Activated CD4-positive, alpha-beta T cell treated with anti-CD3 and anti-CD28 coated beads, Interleukin-2, amount 10 ng/mL, durations not matched to agents 24 days and 14 days (primary cell): ENCODE measurements at regions not wholly inside any gene's neighbourhood (a gene's known extent, or its start where the extent isn't known, plus 50 kb on each side); places are given as distances from the start of the nearest gene placed in this dataset.

Source experiments
- DNase-seq: peaks from one replicate; pipeline ENCODE4 v3.0.0; 2022
- H3K27ac Mint-ChIP-seq: one replicate; pipeline ENCODE4 v1.8.0; 2022; ENCODE audit warnings: mild to moderate bottlenecking, mixed read lengths
- H3K27me3 Mint-ChIP-seq: one replicate; pipeline ENCODE4 v1.8.0; 2022; ENCODE audit warnings: mixed read lengths
- H3K36me3 Mint-ChIP-seq: one replicate; pipeline ENCODE4 v1.8.0; 2022; ENCODE audit warnings: low read depth, mild to moderate bottlenecking, mixed read lengths
- H3K4me1 Mint-ChIP-seq: one replicate; pipeline ENCODE4 v1.8.0; 2021; ENCODE audit warnings: mixed read lengths
- H3K4me3 Mint-ChIP-seq: one replicate; pipeline ENCODE4 v1.8.0; 2022; ENCODE audit warnings: mild to moderate bottlenecking, moderate library complexity, mixed read lengths
- H3K9me3 Mint-ChIP-seq: one replicate; pipeline ENCODE4 v1.8.0; 2021; ENCODE audit warnings: mixed read lengths
- intact Hi-C: fragments of 100-400 bp; cut with micrococcal nuclease; formaldehyde crosslinking; loops from one replicate; pipeline ENCODE4 v1.15.1; 2023

GRCh38 chr5:125775896-125776295, 647.3 kb upstream of the GRAMD2B start:
- intact Hi-C loops, result no loop called here
- H3K4me1 Mint-ChIP-seq, result no peaks in the 10 kb centered on the region
- H3K9me3 Mint-ChIP-seq, result no peaks in the 10 kb centered on the region
- no peaks in the 10 kb centered on the region for H3K36me3 Mint-ChIP-seq
- no peak overlapping the region for H3K27ac Mint-ChIP-seq
- H3K4me3 Mint-ChIP-seq, result no peak overlapping the region
- no peak for DNase-seq
- no peaks in the 10 kb centered on the region for H3K27me3 Mint-ChIP-seq

- intact Hi-C loops, result no loop called here
- Mint-ChIP-seq H3K36me3 (no peaks in the 10 kb centered on the region), H3K9me3 (no peaks in the 10 kb centered on the region), H3K4me3 (no peak overlapping the region), H3K4me1 (no peaks in the 10 kb centered on the region), H3K27ac (no peak overlapping the region), H3K27me3 (no peaks in the 10 kb centered on the region)
- DNase-seq, result no peak
Measured at GRCh38 chr5:125776656-125777139, 646.5 kb upstream of the GRAMD2B start.

- Mint-ChIP-seq H3K36me3 (no peaks in the 10 kb centered on the region), H3K9me3 (no peaks in the 10 kb centered on the region), H3K4me1 (no peaks in the 10 kb centered on the region), H3K27ac (no peak overlapping the region), H3K4me3 (no peak overlapping the region), H3K27me3 (no peaks in the 10 kb centered on the region)
- no peak for DNase-seq
- intact Hi-C loops, result no loop called here
Measured at GRCh38 chr5:125778791-125779190, 644.4 kb upstream of the GRAMD2B start.

- Mint-ChIP-seq H3K27me3 (no peaks in the 10 kb centered on the region), H3K36me3 (no peaks in the 10 kb centered on the region), H3K4me3 (no peak overlapping the region), H3K9me3 (peaks cover 3% of the 10 kb centered on the region), H3K4me1 (no peaks in the 10 kb centered on the region), H3K27ac (no peak overlapping the region)
- intact Hi-C loops, result no loop called here
- DNase-seq, result no peak
Measured at GRCh38 chr5:125785407-125785806, 637.8 kb upstream of the GRAMD2B start.

GRCh38 chr5:125786021-125786420, 637.2 kb upstream of the GRAMD2B start:
- no peak overlapping the region for H3K4me3 Mint-ChIP-seq
- DNase-seq, result no peak
- no peaks in the 10 kb centered on the region for H3K4me1 Mint-ChIP-seq
- no peaks in the 10 kb centered on the region for H3K27me3 Mint-ChIP-seq
- intact Hi-C loops, result no loop called here
- peaks cover 3% of the 10 kb centered on the region for H3K9me3 Mint-ChIP-seq
- no peak overlapping the region for H3K27ac Mint-ChIP-seq
- H3K36me3 Mint-ChIP-seq, result no peaks in the 10 kb centered on the region

GRCh38 chr5:125793470-125793869, 629.7 kb upstream of the GRAMD2B start:
- H3K36me3 Mint-ChIP-seq, result no peaks in the 10 kb centered on the region
- peaks cover 6% of the 10 kb centered on the region for H3K9me3 Mint-ChIP-seq
- no peak overlapping the region for H3K4me3 Mint-ChIP-seq
- H3K27ac Mint-ChIP-seq, result no peak overlapping the region
- no peaks in the 10 kb centered on the region for H3K27me3 Mint-ChIP-seq
- intact Hi-C loops, result no loop called here
- DNase-seq, result no peak
- H3K4me1 Mint-ChIP-seq, result no peaks in the 10 kb centered on the region

- Mint-ChIP-seq H3K4me1 (no peaks in the 10 kb centered on the region), H3K9me3 (peaks cover 15% of the 10 kb centered on the region), H3K4me3 (no peak overlapping the region), H3K27me3 (no peaks in the 10 kb centered on the region), H3K36me3 (no peaks in the 10 kb centered on the region), H3K27ac (no peak overlapping the region)
- intact Hi-C loops, result no loop called here
- no peak for DNase-seq
Measured at GRCh38 chr5:125794922-125795321, 628.3 kb upstream of the GRAMD2B start.

GRCh38 chr5:125798307-125798706, 624.9 kb upstream of the GRAMD2B start:
- intact Hi-C loops, result no loop called here
- no peak for DNase-seq
- Mint-ChIP-seq H3K9me3 (peaks cover 12% of the 10 kb centered on the region), H3K27ac (no peak overlapping the region), H3K4me1 (no peaks in the 10 kb centered on the region), H3K27me3 (no peaks in the 10 kb centered on the region), H3K36me3 (no peaks in the 10 kb centered on the region), H3K4me3 (no peak overlapping the region)

- Mint-ChIP-seq H3K27me3 (no peaks in the 10 kb centered on the region), H3K27ac (no peak overlapping the region), H3K4me1 (no peaks in the 10 kb centered on the region), H3K9me3 (no peaks in the 10 kb centered on the region), H3K4me3 (no peak overlapping the region), H3K36me3 (no peaks in the 10 kb centered on the region)
- intact Hi-C loops, result no loop called here
- DNase-seq, result no peak
Measured at GRCh38 chr5:125812651-125813050, 610.6 kb upstream of the GRAMD2B start.

GRCh38 chr5:125813221-125813974, 609.8 kb upstream of the GRAMD2B start:
- H3K9me3 Mint-ChIP-seq, result no peaks in the 10 kb centered on the region
- no peak overlapping the region for H3K4me3 Mint-ChIP-seq
- no peak for DNase-seq
- no peak overlapping the region for H3K27ac Mint-ChIP-seq
- H3K4me1 Mint-ChIP-seq, result no peaks in the 10 kb centered on the region
- H3K27me3 Mint-ChIP-seq, result no peaks in the 10 kb centered on the region
- no peaks in the 10 kb centered on the region for H3K36me3 Mint-ChIP-seq
- intact Hi-C loops, result no loop called here

GRCh38 chr5:125814119-125814518, 609.1 kb upstream of the GRAMD2B start:
- intact Hi-C loops, result no loop called here
- Mint-ChIP-seq H3K27me3 (no peaks in the 10 kb centered on the region), H3K4me3 (no peak overlapping the region), H3K27ac (no peak overlapping the region), H3K36me3 (no peaks in the 10 kb centered on the region), H3K4me1 (no peaks in the 10 kb centered on the region), H3K9me3 (no peaks in the 10 kb centered on the region)
- DNase-seq, result no peak

GRCh38 chr5:125823572-125823971, 599.6 kb upstream of the GRAMD2B start:
- H3K36me3 Mint-ChIP-seq, result no peaks in the 10 kb centered on the region
- intact Hi-C loops, result no loop called here
- no peaks in the 10 kb centered on the region for H3K4me1 Mint-ChIP-seq
- H3K9me3 Mint-ChIP-seq, result peaks cover 8% of the 10 kb centered on the region
- no peak overlapping the region for H3K27ac Mint-ChIP-seq
- DNase-seq, result no peak
- no peaks in the 10 kb centered on the region for H3K27me3 Mint-ChIP-seq
- no peak overlapping the region for H3K4me3 Mint-ChIP-seq

- DNase-seq, result no peak
- H3K27ac Mint-ChIP-seq, result no peak overlapping the region
- no peaks in the 10 kb centered on the region for H3K36me3 Mint-ChIP-seq
- no peak overlapping the region for H3K4me3 Mint-ChIP-seq
- intact Hi-C loops, result no loop called here
- no peaks in the 10 kb centered on the region for H3K4me1 Mint-ChIP-seq
- peaks cover 8% of the 10 kb centered on the region for H3K9me3 Mint-ChIP-seq
- no peaks in the 10 kb centered on the region for H3K27me3 Mint-ChIP-seq
Measured at GRCh38 chr5:125826214-125826613, 597.0 kb upstream of the GRAMD2B start.

GRCh38 chr5:125829349-125829748, 593.9 kb upstream of the GRAMD2B start:
- H3K27ac Mint-ChIP-seq, result no peak overlapping the region
- H3K9me3 Mint-ChIP-seq, result peaks cover 4% of the 10 kb centered on the region
- no peaks in the 10 kb centered on the region for H3K27me3 Mint-ChIP-seq
- intact Hi-C loops, result no loop called here
- H3K4me3 Mint-ChIP-seq, result no peak overlapping the region
- no peaks in the 10 kb centered on the region for H3K4me1 Mint-ChIP-seq
- no peaks in the 10 kb centered on the region for H3K36me3 Mint-ChIP-seq
- no peak for DNase-seq

GRCh38 chr5:125833398-125833797, 589.8 kb upstream of the GRAMD2B start:
- intact Hi-C loops, result no loop called here
- Mint-ChIP-seq H3K27ac (no peak overlapping the region), H3K4me3 (no peak overlapping the region), H3K36me3 (no peaks in the 10 kb centered on the region), H3K4me1 (no peaks in the 10 kb centered on the region), H3K9me3 (no peaks in the 10 kb centered on the region), H3K27me3 (no peaks in the 10 kb centered on the region)
- no peak for DNase-seq
